Loucy (cell line): ENCODE measurements at regions not wholly inside any gene's neighbourhood (a gene's known extent, or its start where the extent isn't known, plus 50 kb on each side); places are given as distances from the start of the nearest gene placed in this dataset.

ENCODE experiments used
- H2AFZ ChIP-seq: fragments of 200-600 bp; sonication (generic); 2 replicates; pipeline ENCODE4 v1.6.0; 2016; ENCODE audit warnings: antibody characterized with exemption, mild to moderate bottlenecking, low read length, moderate library complexity
- H3F3A ChIP-seq: fragments of 200-600 bp; 2 replicates; pipeline ENCODE4 v1.6.0; 2016; ENCODE audit warnings: antibody characterized with exemption, low read depth, mild to moderate bottlenecking
- H3K27me3 ChIP-seq: fragments of 200-600 bp; sonication (generic); 2 replicates; pipeline ENCODE4 v1.6.1; 2014; ENCODE audit warnings: low read length, mild to moderate bottlenecking; ENCODE audit not compliant: insufficient read depth, poor library complexity, severe bottlenecking
- H3K36me3 ChIP-seq: fragments of 200-600 bp; sonication (generic); 2 replicates; pipeline ENCODE4 v1.6.1; 2016; ENCODE audit warnings: low read length; ENCODE audit not compliant: insufficient read depth
- H3K4me1 ChIP-seq: fragments of 200-600 bp; sonication (generic); 2 replicates; pipeline ENCODE4 v1.5.1; 2014; ENCODE audit warnings: low read length, mild to moderate bottlenecking; ENCODE audit not compliant: insufficient read depth, poor library complexity, severe bottlenecking
- H3K4me2 ChIP-seq: fragments of 200-600 bp; sonication (generic); 2 replicates; pipeline ENCODE4 v1.6.0; 2014; ENCODE audit warnings: antibody characterized with exemption, low read length, low read depth, mild to moderate bottlenecking; ENCODE audit not compliant: poor library complexity, severe bottlenecking
- H3K4me3 ChIP-seq: fragments of 200-600 bp; sonication (generic); 2 replicates; pipeline ENCODE4 v1.5.1; 2014; ENCODE audit warnings: low read length, mild to moderate bottlenecking, mixed read lengths; ENCODE audit not compliant: poor library complexity, severe bottlenecking
- H3K79me2 ChIP-seq: fragments of 200-600 bp; sonication (generic); 2 replicates; pipeline ENCODE4 v1.6.1; 2014; ENCODE audit warnings: low read length; ENCODE audit not compliant: insufficient read depth
- H3K9ac ChIP-seq: fragments of 200-600 bp; sonication (generic); 2 replicates; pipeline ENCODE4 v1.6.0; 2014; ENCODE audit warnings: mild to moderate bottlenecking, low read depth, low read length, moderate library complexity; ENCODE audit not compliant: poor library complexity, severe bottlenecking
- H3K9me2 ChIP-seq: fragments of 200-600 bp; sonication (generic); replicated peaks from 2 replicates; pipeline ENCODE4 v1.6.1; 2016; ENCODE audit warnings: low read depth, low read length, mixed read lengths
- H3K9me3 ChIP-seq: fragments of 200-600 bp; sonication (generic); 2 replicates; pipeline ENCODE4 v1.6.1; 2014; ENCODE audit warnings: mild to moderate bottlenecking, antibody characterized with exemption, low read length, low read depth; ENCODE audit not compliant: insufficient read depth
- H4K20me1 ChIP-seq: fragments of 200-600 bp; sonication (generic); 2 replicates; pipeline ENCODE4 v1.6.0; 2014; ENCODE audit warnings: antibody characterized with exemption, low read length, mild to moderate bottlenecking; ENCODE audit not compliant: insufficient read depth, poor library complexity, severe bottlenecking
- EZH2phosphoT487 ChIP-seq: fragments of 200-600 bp; IDR thresholded peaks from 2 replicates; pipeline ENCODE4 v1.6.1; 2018; ENCODE audit warnings: antibody characterized with exemption, mild to moderate bottlenecking, moderate library complexity, borderline replicate concordance
- TF ChIP-seq, protein P1 (sequence below): fragments of 200-600 bp; sonication (generic); conservative IDR thresholded peaks from 2 replicates; pipeline ENCODE4 v1.5.1; 2014; ENCODE audit warnings: mild to moderate bottlenecking, antibody characterized with exemption, low read length

DNA sequence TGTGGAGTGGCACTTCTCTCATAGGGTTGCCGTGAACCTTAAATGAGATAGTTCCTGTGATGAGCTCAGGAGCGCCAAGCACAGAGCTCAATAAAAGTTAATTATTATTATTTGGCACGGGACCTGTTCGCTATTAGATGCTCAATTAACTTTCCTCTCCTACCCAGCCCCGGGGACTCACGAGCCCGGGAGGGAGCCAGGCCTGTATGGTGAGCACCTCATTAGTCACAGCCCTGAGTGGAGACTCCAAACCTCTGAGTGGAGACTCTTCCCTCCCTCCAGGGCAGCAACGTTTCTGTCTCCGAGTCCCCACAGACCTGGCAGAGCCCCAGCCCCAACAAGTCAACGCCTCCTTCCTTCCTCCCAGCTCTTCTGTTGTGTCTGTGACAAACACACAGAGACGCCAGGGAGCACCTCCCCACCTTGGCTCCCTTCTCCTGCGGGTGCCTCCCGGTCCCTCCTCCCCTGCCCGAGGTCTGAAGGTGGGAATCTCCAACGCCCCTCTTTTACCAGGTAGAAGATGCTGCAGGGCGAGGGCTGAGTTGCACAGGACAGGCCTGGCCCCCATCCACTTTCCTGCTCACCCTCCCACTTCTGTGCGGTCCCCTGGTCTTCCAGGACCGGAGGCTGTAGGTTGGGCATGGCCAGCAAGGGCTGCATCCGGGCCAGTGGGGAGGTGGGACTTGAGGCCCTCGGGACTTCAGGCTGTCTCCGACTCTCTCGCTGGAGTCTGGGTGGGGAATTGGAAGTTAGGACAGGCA is 52.7 kb upstream of the ODC1 start:
- TF ChIP-seq, protein P1, sequence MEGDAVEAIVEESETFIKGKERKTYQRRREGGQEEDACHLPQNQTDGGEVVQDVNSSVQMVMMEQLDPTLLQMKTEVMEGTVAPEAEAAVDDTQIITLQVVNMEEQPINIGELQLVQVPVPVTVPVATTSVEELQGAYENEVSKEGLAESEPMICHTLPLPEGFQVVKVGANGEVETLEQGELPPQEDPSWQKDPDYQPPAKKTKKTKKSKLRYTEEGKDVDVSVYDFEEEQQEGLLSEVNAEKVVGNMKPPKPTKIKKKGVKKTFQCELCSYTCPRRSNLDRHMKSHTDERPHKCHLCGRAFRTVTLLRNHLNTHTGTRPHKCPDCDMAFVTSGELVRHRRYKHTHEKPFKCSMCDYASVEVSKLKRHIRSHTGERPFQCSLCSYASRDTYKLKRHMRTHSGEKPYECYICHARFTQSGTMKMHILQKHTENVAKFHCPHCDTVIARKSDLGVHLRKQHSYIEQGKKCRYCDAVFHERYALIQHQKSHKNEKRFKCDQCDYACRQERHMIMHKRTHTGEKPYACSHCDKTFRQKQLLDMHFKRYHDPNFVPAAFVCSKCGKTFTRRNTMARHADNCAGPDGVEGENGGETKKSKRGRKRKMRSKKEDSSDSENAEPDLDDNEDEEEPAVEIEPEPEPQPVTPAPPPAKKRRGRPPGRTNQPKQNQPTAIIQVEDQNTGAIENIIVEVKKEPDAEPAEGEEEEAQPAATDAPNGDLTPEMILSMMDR, result no peak
- H2AFZ ChIP-seq, result no peak overlapping the region
- no peak overlapping the region for H3K9ac ChIP-seq
- no peaks in the 10 kb centered on the region for H4K20me1 ChIP-seq
- no peak overlapping the region for H3K4me3 ChIP-seq
- no peaks in the 10 kb centered on the region for H3K79me2 ChIP-seq
- H3K4me2 ChIP-seq, result no peak overlapping the region
- no peaks in the 10 kb centered on the region for H3K9me3 ChIP-seq
- no peaks in the 10 kb centered on the region for H3F3A ChIP-seq
- no peaks in the 10 kb centered on the region for H3K27me3 ChIP-seq
- no peaks in the 10 kb centered on the region for H3K9me2 ChIP-seq
- H3K4me1 ChIP-seq, result no peaks in the 10 kb centered on the region
- H3K36me3 ChIP-seq, result no peaks in the 10 kb centered on the region

DNA sequence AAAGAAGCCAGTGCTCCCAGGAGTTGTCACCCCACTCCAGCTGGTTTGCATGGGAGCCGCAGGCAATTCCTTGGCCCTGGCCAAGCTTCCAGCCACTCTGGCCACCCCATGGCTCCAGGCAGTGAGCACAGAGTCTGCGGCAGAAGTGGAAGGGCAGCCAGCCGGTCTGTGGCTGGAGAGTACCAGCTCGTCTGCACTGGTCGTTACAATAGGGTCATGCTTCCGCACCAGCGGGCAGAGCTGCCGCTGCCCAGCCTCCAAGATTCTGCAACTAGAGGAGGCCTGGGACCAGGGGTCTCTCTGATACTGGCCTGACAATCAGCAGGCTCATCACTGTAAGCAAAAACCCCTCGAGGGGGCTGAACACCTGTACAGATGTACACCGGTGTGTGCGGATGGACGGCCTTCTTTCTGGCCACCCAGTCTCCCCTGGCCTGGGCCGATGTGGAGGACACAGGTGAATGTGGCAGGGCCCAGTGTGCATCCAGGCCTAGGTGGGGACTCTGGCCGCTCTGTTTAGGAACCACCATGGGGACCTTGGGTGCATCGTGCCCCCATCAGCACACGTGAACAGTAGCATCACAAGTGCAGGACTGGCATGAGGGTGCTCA is 51.9 kb upstream of the ODC1 start:
- no peaks in the 10 kb centered on the region for H3K79me2 ChIP-seq
- no peaks in the 10 kb centered on the region for H4K20me1 ChIP-seq
- no peak overlapping the region for H3K9ac ChIP-seq
- no peaks in the 10 kb centered on the region for H3K9me2 ChIP-seq
- H3K4me1 ChIP-seq, result no peaks in the 10 kb centered on the region
- TF ChIP-seq EZH2phosphoT487, result no peak
- TF ChIP-seq, protein P1, result no peak
- no peak overlapping the region for H3K4me3 ChIP-seq
- H3F3A ChIP-seq, result no peaks in the 10 kb centered on the region
- no peaks in the 10 kb centered on the region for H3K36me3 ChIP-seq
- H3K9me3 ChIP-seq, result no peaks in the 10 kb centered on the region
- no peaks in the 10 kb centered on the region for H3K27me3 ChIP-seq
- no peak overlapping the region for H3K4me2 ChIP-seq
- H2AFZ ChIP-seq, result no peak overlapping the region

DNA sequence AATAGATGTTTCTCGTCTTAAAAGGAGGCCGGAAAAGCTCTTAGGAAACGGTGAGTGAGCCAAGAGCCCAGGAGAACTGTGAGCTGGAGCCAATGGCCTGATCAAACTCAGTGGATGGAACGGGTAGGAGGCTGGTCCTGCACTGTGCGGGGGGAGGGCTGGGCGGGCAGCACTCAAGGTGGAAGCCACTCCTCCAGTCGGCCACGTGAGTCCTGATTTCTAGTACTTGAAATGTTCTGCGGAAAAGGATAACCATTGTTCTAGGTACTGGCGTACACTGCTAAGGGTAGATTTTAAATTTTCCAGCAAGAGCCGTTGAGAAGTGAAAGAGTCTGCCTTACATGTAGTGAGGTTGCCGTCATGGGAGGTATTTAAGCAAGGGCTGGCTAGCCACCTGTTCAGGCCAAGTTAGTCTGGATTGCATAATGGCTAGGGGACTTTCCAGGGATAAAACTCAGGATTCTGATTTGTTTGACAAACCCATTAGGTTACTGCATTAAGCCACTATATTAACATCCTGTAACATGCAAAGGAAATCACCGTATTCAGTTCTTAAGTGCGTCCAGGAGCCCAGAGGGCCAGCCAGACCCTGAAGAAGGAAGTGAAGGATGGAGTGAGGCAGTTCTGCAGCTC is 51.3 kb upstream of the ODC1 start:
- Histone ChIP-seq H3F3A (no peaks in the 10 kb centered on the region), H3K9me2 (no peaks in the 10 kb centered on the region), H3K9me3 (no peaks in the 10 kb centered on the region), H3K27me3 (no peaks in the 10 kb centered on the region), H3K36me3 (no peaks in the 10 kb centered on the region), H4K20me1 (no peaks in the 10 kb centered on the region), H3K4me1 (no peaks in the 10 kb centered on the region), H3K79me2 (no peaks in the 10 kb centered on the region), H2AFZ (no peak overlapping the region), H3K4me2 (no peak overlapping the region), H3K9ac (no peak overlapping the region), H3K4me3 (no peak overlapping the region)
- TF ChIP-seq, protein P1, result no peak
